SH-SY5Y (cell line): ENCODE measurements at regions not wholly inside any gene's neighbourhood (a gene's known extent, or its start where the extent isn't known, plus 50 kb on each side); places are given as distances from the start of the nearest gene placed in this dataset.

Source experiments
- GATA2 ChIP-seq: IDR thresholded peaks from 2 replicates; pipeline ENCODE4 v1.6.1; 2011; ENCODE audit warnings: mild to moderate bottlenecking, low read depth, low read length
- GATA3 ChIP-seq: IDR thresholded peaks from 2 replicates; pipeline ENCODE4 v1.6.1; 2011; ENCODE audit warnings: low read depth, mild to moderate bottlenecking, low read length, moderate library complexity

GRCh38 chrX:118199997-118200396 lies 83.4 kb upstream of the KLHL13 start:
- TF ChIP-seq GATA2 = no peak
- no peak for TF ChIP-seq GATA3
